Thyroid gland (tissue), 4 donors: ENCODE measurements at regions not wholly inside any gene's neighbourhood (a gene's known extent, or its start where the extent isn't known, plus 50 kb on each side); places are given as distances from the start of the nearest gene placed in this dataset.

Experiments used
- POLR2A ChIP-seq, 2 donors: fragments of 450-650 bp; IDR thresholded peaks; one replicate each; pipeline ENCODE4 v1.6.1; 2017; ENCODE audit warnings: antibody characterized with exemption in 2 of 2, mild to moderate bottlenecking in 2 of 2, moderate library complexity in 1 of 2
- TF ChIP-seq, protein P1 (sequence below), 6 experiments: fragments of 200-600 bp in 3 of 6; fragments of 450-650 bp in 3 of 6; sonication (generic) in 3 of 6; IDR thresholded peaks; one replicate each; pipeline ENCODE4 v1.5.1; 2016 to 2019; ENCODE audit warnings: antibody characterized with exemption in 6 of 6, mild to moderate bottlenecking in 2 of 6, inconsistent platforms in 1 of 6, moderate library complexity in 1 of 6

DNA sequence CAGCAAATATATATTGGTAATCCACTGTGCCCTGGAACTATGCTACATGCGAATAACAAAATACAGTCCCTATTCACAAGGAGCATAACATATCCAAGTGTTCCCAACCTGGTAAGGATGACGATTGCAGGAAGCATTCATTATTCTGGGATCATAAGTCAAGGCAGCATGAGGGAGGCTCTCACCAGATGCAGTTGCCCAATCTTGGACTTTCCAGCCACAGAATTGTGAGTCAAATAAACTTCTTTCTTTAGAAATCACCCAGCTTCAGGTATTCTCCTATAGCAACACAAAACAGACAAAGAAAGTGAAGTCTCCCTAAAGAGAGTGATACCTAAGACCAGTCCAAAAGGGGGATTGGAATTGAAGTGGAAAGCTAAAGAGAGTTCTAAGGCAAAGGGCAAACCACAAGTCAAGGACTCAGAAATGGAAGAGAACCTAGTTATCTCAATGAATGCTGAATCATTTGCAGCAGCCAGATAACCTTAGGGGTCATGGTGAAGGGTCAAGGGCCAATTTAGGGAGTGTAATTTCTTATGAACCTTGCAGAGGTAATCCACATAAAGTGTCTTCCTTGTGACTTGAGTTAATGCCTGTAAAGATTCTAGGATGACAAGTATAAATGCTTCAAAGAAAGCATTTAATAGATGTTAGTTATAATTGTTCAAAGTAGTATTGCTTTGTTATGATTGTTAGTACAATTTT is 103.1 kb upstream of the PCDH7 start:
- TF ChIP-seq, protein P1, sequence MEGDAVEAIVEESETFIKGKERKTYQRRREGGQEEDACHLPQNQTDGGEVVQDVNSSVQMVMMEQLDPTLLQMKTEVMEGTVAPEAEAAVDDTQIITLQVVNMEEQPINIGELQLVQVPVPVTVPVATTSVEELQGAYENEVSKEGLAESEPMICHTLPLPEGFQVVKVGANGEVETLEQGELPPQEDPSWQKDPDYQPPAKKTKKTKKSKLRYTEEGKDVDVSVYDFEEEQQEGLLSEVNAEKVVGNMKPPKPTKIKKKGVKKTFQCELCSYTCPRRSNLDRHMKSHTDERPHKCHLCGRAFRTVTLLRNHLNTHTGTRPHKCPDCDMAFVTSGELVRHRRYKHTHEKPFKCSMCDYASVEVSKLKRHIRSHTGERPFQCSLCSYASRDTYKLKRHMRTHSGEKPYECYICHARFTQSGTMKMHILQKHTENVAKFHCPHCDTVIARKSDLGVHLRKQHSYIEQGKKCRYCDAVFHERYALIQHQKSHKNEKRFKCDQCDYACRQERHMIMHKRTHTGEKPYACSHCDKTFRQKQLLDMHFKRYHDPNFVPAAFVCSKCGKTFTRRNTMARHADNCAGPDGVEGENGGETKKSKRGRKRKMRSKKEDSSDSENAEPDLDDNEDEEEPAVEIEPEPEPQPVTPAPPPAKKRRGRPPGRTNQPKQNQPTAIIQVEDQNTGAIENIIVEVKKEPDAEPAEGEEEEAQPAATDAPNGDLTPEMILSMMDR (IDR thresholded peaks at IDR 0.05) = no peak
- TF ChIP-seq POLR2A (IDR thresholded peaks at IDR 0.05) = no peak
